ENCODE measurements at regions not wholly inside any gene's neighbourhood (a gene's known extent, or its start where the extent isn't known, plus 50 kb on each side); places are given as distances from the start of the nearest gene placed in this dataset.

GRCh38 chr14:82394916-82395315 lies 861.3 kb upstream of the SEL1L start:
- DNase-seq (ENCODE audit: extremely low spot score, insufficient read length, low read depth) (no peak), FAIRE-seq (no peak)

GRCh38 chr14:82398256-82398655 lies 864.6 kb upstream of the SEL1L start:
- DNase-seq (ENCODE audit: extremely low spot score, insufficient read length, low read depth) (no peak), FAIRE-seq (no peak)

GRCh38 chr14:82403987-82404386 lies 870.3 kb upstream of the SEL1L start:
- DNase-seq (ENCODE audit: extremely low spot score, insufficient read length, low read depth): no peak
- no peak for FAIRE-seq

- no peak for DNase-seq (ENCODE audit: extremely low spot score, insufficient read length, low read depth)
- FAIRE-seq: no peak
Observed at GRCh38 chr14:82410064-82410463, 876.4 kb upstream of the SEL1L start.

GRCh38 chr14:82411298-82411697 lies 877.6 kb upstream of the SEL1L start:
- FAIRE-seq (no peak), DNase-seq (ENCODE audit: extremely low spot score, insufficient read length, low read depth) (no peak)

- FAIRE-seq: no peak
- DNase-seq (ENCODE audit: extremely low spot score, insufficient read length, low read depth): no peak
Observed at GRCh38 chr14:82412545-82412944, 878.9 kb upstream of the SEL1L start.

GRCh38 chr14:82414853-82415539 lies 881.3 kb upstream of the SEL1L start:
- FAIRE-seq: no peak
- no peak for DNase-seq (ENCODE audit: extremely low spot score, insufficient read length, low read depth)

GRCh38 chr14:82419933-82420332 lies 886.3 kb upstream of the SEL1L start:
- DNase-seq (ENCODE audit: extremely low spot score, insufficient read length, low read depth): no peak
- FAIRE-seq: no peak

GRCh38 chr14:82420871-82421270 lies 887.2 kb upstream of the SEL1L start:
- DNase-seq (ENCODE audit: extremely low spot score, insufficient read length, low read depth): no peak
- no peak for FAIRE-seq

- FAIRE-seq (no peak), DNase-seq (ENCODE audit: extremely low spot score, insufficient read length, low read depth) (no peak)
Observed at GRCh38 chr14:82421286-82421685, 887.6 kb upstream of the SEL1L start.

- FAIRE-seq (no peak), DNase-seq (ENCODE audit: extremely low spot score, insufficient read length, low read depth) (no peak)
Observed at GRCh38 chr14:82422230-82422629, 888.6 kb upstream of the SEL1L start.

GRCh38 chr14:82425261-82425660 lies 891.6 kb upstream of the SEL1L start:
- no peak for DNase-seq (ENCODE audit: extremely low spot score, insufficient read length, low read depth)
- no peak for FAIRE-seq

- DNase-seq (ENCODE audit: extremely low spot score, insufficient read length, low read depth) (no peak), FAIRE-seq (no peak)
Observed at GRCh38 chr14:82431031-82431430, 897.4 kb upstream of the SEL1L start.

GRCh38 chr14:82432301-82433105 lies 898.9 kb upstream of the SEL1L start:
- FAIRE-seq (no peak), DNase-seq (ENCODE audit: extremely low spot score, insufficient read length, low read depth) (no peak)

- no peak for DNase-seq (ENCODE audit: extremely low spot score, insufficient read length, low read depth)
- FAIRE-seq: no peak
Observed at GRCh38 chr14:82438436-82438835, 904.8 kb upstream of the SEL1L start.

- no peak for DNase-seq (ENCODE audit: extremely low spot score, insufficient read length, low read depth)
- no peak for FAIRE-seq
Observed at GRCh38 chr14:82441270-82441669, 907.6 kb upstream of the SEL1L start.

GRCh38 chr14:82445810-82446570 lies 912.3 kb upstream of the SEL1L start:
- FAIRE-seq: no peak

GRCh38 chr14:82447586-82447985 lies 913.9 kb upstream of the SEL1L start:
- no peak for FAIRE-seq
- DNase-seq (ENCODE audit: extremely low spot score, insufficient read length, low read depth): no peak

More at GRCh38 chr14:82445810-82446570, 912.3 kb upstream of the SEL1L start:
- DNase-seq (ENCODE audit: extremely low spot score, insufficient read length, low read depth): no peak

GRCh38 chr14:82449926-82450468 lies 916.3 kb upstream of the SEL1L start:
- DNase-seq (ENCODE audit: extremely low spot score, insufficient read length, low read depth) (no peak), FAIRE-seq (no peak)

GRCh38 chr14:82451675-82452074 lies 918.0 kb upstream of the SEL1L start:
- FAIRE-seq (no peak), DNase-seq (ENCODE audit: extremely low spot score, insufficient read length, low read depth) (no peak)

GRCh38 chr14:82482345-82482744 lies 948.7 kb upstream of the SEL1L start:
- FAIRE-seq: no peak
- no peak for DNase-seq (ENCODE audit: extremely low spot score, insufficient read length, low read depth)
